ENCODE measurements at regions not wholly inside any gene's neighbourhood (a gene's known extent, or its start where the extent isn't known, plus 50 kb on each side); places are given as distances from the start of the nearest gene placed in this dataset.
"Not testable (repeated sequence)": the region's sequence is repeated elsewhere in the genome, so short reads cannot be mapped to it uniquely, and the experiment has no call there.

DNA sequence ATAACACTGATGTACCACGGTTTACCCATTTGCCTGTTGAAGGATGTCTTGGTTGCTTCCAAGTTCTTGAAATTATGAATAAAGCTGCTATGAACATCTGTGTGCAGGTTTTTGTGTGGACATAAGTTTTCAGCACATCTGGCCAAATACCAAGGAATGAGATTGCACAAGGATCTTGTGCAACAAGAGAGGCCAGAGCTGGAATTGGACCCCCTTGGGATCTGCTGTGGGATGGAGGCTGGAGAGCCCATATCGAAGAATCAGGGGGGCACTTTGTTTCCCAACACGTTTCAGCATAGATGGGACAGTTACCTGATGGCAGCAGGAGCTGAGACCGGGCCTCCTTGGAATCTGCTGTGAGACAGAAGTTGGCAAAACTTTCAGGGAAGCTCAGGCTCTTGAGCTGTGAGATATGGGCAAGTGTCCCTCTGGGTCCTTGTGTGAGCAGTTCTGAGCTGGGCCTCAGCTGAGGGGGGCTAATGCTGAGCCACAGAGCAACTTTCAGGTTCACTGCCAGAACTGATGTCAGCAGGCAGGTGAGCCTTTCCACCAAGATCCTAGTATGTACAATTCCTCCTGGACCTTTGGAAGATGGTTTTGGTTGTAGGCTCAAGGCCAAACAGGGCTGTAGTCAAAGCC lies 115.2 kb upstream of the RAB18 start:
- H3K27ac ChIP-seq = no peak overlapping the region
- H3K4me3 ChIP-seq (replicated peaks in 1 of 3) = no peak overlapping the region
- 68 to 83% methylated on average over 4 of the region's 4 CpGs for WGBS, 2 donors
- no peaks in the 10 kb centered on the region for H3K4me1 ChIP-seq
- DNase-seq = no peak
- intact Hi-C loops (cut with DNase I) = no loop called here
- H3K27me3 ChIP-seq = no peaks in the 10 kb centered on the region
- TF ChIP-seq CTCF (IDR thresholded peaks at IDR 0.05) (no peak), POLR2A (IDR thresholded peaks at IDR 0.05) (no peak)
- no peaks in the 10 kb centered on the region for H3K36me3 ChIP-seq
- H3K9me3 ChIP-seq = no peaks in the 10 kb centered on the region

DNA sequence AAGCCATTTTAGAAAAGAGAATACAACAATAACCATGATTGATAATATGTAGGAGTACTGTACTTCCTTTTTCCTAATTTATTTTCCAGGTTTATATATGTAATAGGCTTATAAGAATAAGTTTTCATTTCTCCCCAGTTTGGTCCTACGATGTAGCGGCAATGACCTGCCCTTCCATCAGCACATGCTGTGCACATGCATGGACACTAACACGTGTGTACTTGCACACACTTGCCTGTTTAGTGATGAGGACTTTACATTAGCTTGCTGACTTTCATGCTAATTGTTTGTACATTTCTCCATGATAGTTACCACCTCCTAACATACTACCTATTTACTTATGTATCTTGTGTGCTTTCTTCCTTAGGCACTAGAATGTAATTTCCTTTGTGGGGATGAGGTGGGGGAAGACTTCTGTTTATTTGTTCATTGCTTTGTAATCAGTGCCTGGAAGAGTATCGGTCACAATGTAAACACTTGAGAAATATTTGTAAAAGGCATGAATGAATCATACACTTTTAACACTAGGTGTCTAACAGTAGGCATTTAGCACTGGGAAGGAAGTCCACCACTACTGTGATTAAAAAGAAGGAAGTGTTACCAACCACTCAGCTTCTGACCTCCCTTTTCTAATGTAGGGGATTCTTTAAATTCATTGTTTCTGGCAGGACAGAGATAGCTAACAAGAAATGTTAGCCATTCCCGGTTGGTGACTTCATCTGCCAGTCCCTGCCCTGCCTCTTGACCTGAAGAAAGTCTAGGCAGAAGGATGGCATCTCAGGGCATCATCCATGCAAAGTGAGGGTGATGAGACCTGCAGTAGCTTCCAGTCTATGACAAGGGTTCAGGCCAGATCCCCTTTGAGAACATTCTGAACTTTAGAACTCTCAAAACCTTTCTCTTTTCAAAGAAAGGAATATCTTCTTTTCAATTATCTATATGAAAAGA lies 120.2 kb upstream of the RAB18 start:
- Histone ChIP-seq H3K4me1 (no peaks in the 10 kb centered on the region), H3K27ac (no peak overlapping the region), H3K36me3 (no peaks in the 10 kb centered on the region), H3K9me3 (no peaks in the 10 kb centered on the region), H3K27me3 (no peaks in the 10 kb centered on the region), H3K4me3 (replicated peaks in 1 of 3) (no peak overlapping the region)
- WGBS, 2 donors = 73 to 78% methylated on average over 5 of the region's 5 CpGs
- no peak for DNase-seq
- TF ChIP-seq CTCF (IDR thresholded peaks at IDR 0.05) (no peak), POLR2A (IDR thresholded peaks at IDR 0.05) (no peak)
- intact Hi-C loops (cut with DNase I) = no loop called here

DNA sequence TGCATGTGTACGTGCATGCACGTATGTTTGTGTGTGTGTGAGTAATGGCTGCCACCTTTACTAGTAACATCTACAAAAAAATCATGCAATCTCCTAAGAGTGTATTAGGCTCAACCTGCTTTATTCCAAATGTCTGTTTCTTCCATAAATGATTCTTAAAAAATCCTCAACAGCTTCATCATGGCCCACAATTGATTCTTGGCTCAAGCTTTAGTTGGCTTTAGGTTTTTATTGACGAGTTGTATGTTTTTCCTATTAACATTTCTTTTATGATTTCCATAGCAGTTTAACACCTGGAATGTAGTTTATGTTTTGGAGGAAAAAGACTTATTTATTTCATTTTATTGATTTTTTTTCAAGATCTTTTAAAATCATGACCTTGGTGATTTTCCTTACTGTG lies 121.9 kb upstream of the RAB18 start:
- Histone ChIP-seq H3K36me3 (no peaks in the 10 kb centered on the region), H3K27ac (no peak overlapping the region), H3K27me3 (no peaks in the 10 kb centered on the region), H3K4me3 (replicated peaks in 1 of 3) (no peak overlapping the region), H3K9me3 (no peaks in the 10 kb centered on the region), H3K4me1 (no peaks in the 10 kb centered on the region)
- 81 to 91% methylated on average over 3 of the region's 3 CpGs for WGBS, 2 donors
- TF ChIP-seq POLR2A (IDR thresholded peaks at IDR 0.05) (no peak), CTCF (IDR thresholded peaks at IDR 0.05) (no peak)
- intact Hi-C loops (cut with DNase I) = no loop called here
- no peak for DNase-seq

GRCh38 chr10:27380929-27381358 lies 123.2 kb upstream of the RAB18 start:
- H3K27me3 ChIP-seq = no peaks in the 10 kb centered on the region
- no peak for TF ChIP-seq CTCF (IDR thresholded peaks at IDR 0.05)
- no peak for TF ChIP-seq POLR2A (IDR thresholded peaks at IDR 0.05)
- DNase-seq = no peak
- WGBS, 2 donors = 76 to 79% methylated on average over 6 of the region's 6 CpGs
- no peaks in the 10 kb centered on the region for H3K9me3 ChIP-seq
- H3K27ac ChIP-seq = no peak overlapping the region
- no peaks in the 10 kb centered on the region for H3K36me3 ChIP-seq
- H3K4me1 ChIP-seq = no peaks in the 10 kb centered on the region
- H3K4me3 ChIP-seq (replicated peaks in 1 of 3) = no peak overlapping the region
- intact Hi-C loops (cut with DNase I) = no loop called here

DNA sequence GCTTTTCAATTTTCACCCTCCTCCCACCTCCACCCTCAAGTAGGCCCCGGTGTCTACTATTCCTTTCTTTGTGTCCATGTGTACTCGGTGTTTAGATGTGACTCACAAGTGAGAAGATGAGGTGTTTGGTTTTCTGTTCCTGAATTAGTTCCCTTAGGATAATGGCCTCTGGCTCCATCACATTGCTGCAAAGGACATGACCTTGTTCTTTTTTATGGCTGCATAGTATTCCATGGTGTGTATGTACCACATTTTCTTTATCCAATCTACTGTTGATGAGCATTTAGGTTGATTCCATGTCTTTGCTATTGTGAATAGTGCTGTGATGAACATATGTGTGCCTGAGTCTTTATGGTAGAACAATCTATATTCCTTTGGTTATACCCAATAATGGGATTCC lies 125.1 kb upstream of the RAB18 start:
- H3K4me3 ChIP-seq (replicated peaks in 1 of 3); H3K4me1 ChIP-seq; intact Hi-C loops (cut with DNase I); H3K27me3 ChIP-seq; H3K9me3 ChIP-seq; H3K27ac ChIP-seq; H3K36me3 ChIP-seq; DNase-seq: not testable (repeated sequence)
- 98 to 100% methylated on average over 2 of the region's 2 CpGs for WGBS, 2 donors
